ENCODE measurements at regions not wholly inside any gene's neighbourhood (a gene's known extent, or its start where the extent isn't known, plus 50 kb on each side); places are given as distances from the start of the nearest gene placed in this dataset.

GRCh38 chr7:145398758-145399157 is 562.9 kb upstream of the TPK1 start:
- TF ChIP-seq CTCF (IDR thresholded peaks at IDR 0.05) = no peak
- no peak for TF ChIP-seq POLR2A (IDR thresholded peaks at IDR 0.05)

Data from esophagus squamous epithelium (tissue), 4 donors.